ENCODE measurements at regions not wholly inside any gene's neighbourhood (a gene's known extent, or its start where the extent isn't known, plus 50 kb on each side); places are given as distances from the start of the nearest gene placed in this dataset.

GRCh38 chr10:55280696-55281095 is 479.7 kb upstream of the PCDH15 start:
- ChIA-PET POLR2A (ENCODE audit: unreplicated experiment) (interaction anchor here (0.5 kb wide), 1 partner anchor 225 kb away, joined by 3 read pairs; no protein-coding TSS in a partner anchor), CTCF (no interaction called here)
- Histone ChIP-seq H3K79me2 (ENCODE audit: low read length) (no peaks in the 10 kb centered on the region), H3K36me3 (ENCODE audit: low read depth, low read length) (no peaks in the 10 kb centered on the region), H3K4me1 (ENCODE audit: insufficient read depth, low read length) (no peaks in the 10 kb centered on the region), H3F3A (ENCODE audit: low read length, unreplicated experiment) (no peaks in the 10 kb centered on the region), H2AFZ (ENCODE audit: low read length) (no peak overlapping the region), H3K4me3 (ENCODE audit: low read length) (no peak overlapping the region), H4K20me1 (ENCODE audit: low read length) (no peaks in the 10 kb centered on the region), H3K9me3 (ENCODE audit: low read length) (no peaks in the 10 kb centered on the region), H3K27ac (ENCODE audit: low read length) (no peak overlapping the region), H3K27me3 (ENCODE audit: low read length) (no peaks in the 10 kb centered on the region), H3K4me2 (ENCODE audit: low read length) (no peak overlapping the region), H3K9me2 (replicated peaks; ENCODE audit: low read length) (no peaks in the 10 kb centered on the region), H3K9ac (ENCODE audit: low read length) (no peak overlapping the region)
- BruUV-seq (replicated peaks) = no TSS peak
- intact Hi-C loops (cut with micrococcal nuclease) = no loop called here
- no peak for DNase-seq
- no peak for TF ChIP-seq EZH2phosphoT487 (IDR thresholded peaks at IDR 0.05; ENCODE audit: borderline replicate concordance, low read length)
- TF ChIP-seq CTCF (conservative IDR thresholded peaks at IDR 0.05; ENCODE audit: low read depth, low read length) = no peak
- TF ChIP-seq EZH2 (IDR thresholded peaks at IDR 0.05; ENCODE audit: low read length, unreplicated experiment) = no peak
- ATAC-seq = no peak

GRCh38 chr10:55277549-55277948 is 476.5 kb upstream of the PCDH15 start:
- ChIA-PET CTCF (no interaction called here), POLR2A (ENCODE audit: unreplicated experiment) (no interaction called here)
- TF ChIP-seq EZH2phosphoT487 (IDR thresholded peaks at IDR 0.05; ENCODE audit: borderline replicate concordance, low read length) (no peak), CTCF (conservative IDR thresholded peaks at IDR 0.05; ENCODE audit: low read depth, low read length) (no peak), EZH2 (IDR thresholded peaks at IDR 0.05; ENCODE audit: low read length, unreplicated experiment) (no peak)
- H3K36me3 ChIP-seq (ENCODE audit: low read depth, low read length) = no peaks in the 10 kb centered on the region
- no peak overlapping the region for H3K27ac ChIP-seq (ENCODE audit: low read length)
- no peak overlapping the region for H2AFZ ChIP-seq (ENCODE audit: low read length)
- no TSS peak for BruUV-seq (replicated peaks)
- intact Hi-C loops (cut with micrococcal nuclease) = no loop called here
- H3K9me2 ChIP-seq (replicated peaks; ENCODE audit: low read length) = no peaks in the 10 kb centered on the region
- no peak overlapping the region for H3K4me3 ChIP-seq (ENCODE audit: low read length)
- H3K79me2 ChIP-seq (ENCODE audit: low read length) = no peaks in the 10 kb centered on the region
- H3K4me1 ChIP-seq (ENCODE audit: insufficient read depth, low read length) = no peaks in the 10 kb centered on the region
- H3F3A ChIP-seq (ENCODE audit: low read length, unreplicated experiment) = no peaks in the 10 kb centered on the region
- ATAC-seq = no peak
- H3K27me3 ChIP-seq (ENCODE audit: low read length) = no peaks in the 10 kb centered on the region
- no peak for DNase-seq
- no peaks in the 10 kb centered on the region for H3K9me3 ChIP-seq (ENCODE audit: low read length)
- H3K9ac ChIP-seq (ENCODE audit: low read length) = no peak overlapping the region
- H4K20me1 ChIP-seq (ENCODE audit: low read length) = no peaks in the 10 kb centered on the region
- H3K4me2 ChIP-seq (ENCODE audit: low read length) = no peak overlapping the region

GRCh38 chr10:55274367-55274766 is 473.3 kb upstream of the PCDH15 start:
- DNase-seq (peak; percentile 23), ATAC-seq (peak; percentile 90)
- TF ChIP-seq EZH2 (IDR thresholded peaks at IDR 0.05; ENCODE audit: low read length, unreplicated experiment) (no peak), CTCF (conservative IDR thresholded peaks at IDR 0.05; ENCODE audit: low read depth, low read length) (no peak), EZH2phosphoT487 (IDR thresholded peaks at IDR 0.05; ENCODE audit: borderline replicate concordance, low read length) (no peak)
- Histone ChIP-seq H3K4me3 (ENCODE audit: low read length) (no peak overlapping the region), H3K9me3 (ENCODE audit: low read length) (no peaks in the 10 kb centered on the region), H3F3A (ENCODE audit: low read length, unreplicated experiment) (no peaks in the 10 kb centered on the region), H3K27ac (ENCODE audit: low read length) (no peak overlapping the region), H3K36me3 (ENCODE audit: low read depth, low read length) (no peaks in the 10 kb centered on the region), H3K4me2 (ENCODE audit: low read length) (no peak overlapping the region), H3K9ac (ENCODE audit: low read length) (no peak overlapping the region), H2AFZ (ENCODE audit: low read length) (no peak overlapping the region), H3K4me1 (ENCODE audit: insufficient read depth, low read length) (no peaks in the 10 kb centered on the region), H3K79me2 (ENCODE audit: low read length) (no peaks in the 10 kb centered on the region), H4K20me1 (ENCODE audit: low read length) (no peaks in the 10 kb centered on the region), H3K9me2 (replicated peaks; ENCODE audit: low read length) (no peaks in the 10 kb centered on the region), H3K27me3 (ENCODE audit: low read length) (no peaks in the 10 kb centered on the region)
- ChIA-PET POLR2A (ENCODE audit: unreplicated experiment) (no interaction called here), CTCF (no interaction called here)
- no TSS peak for BruUV-seq (replicated peaks)
- intact Hi-C loops (cut with micrococcal nuclease) = loop anchor here (5.0 kb wide), 1 partner anchor 128 kb away; no protein-coding TSS in a partner anchor
